Esophagus squamous epithelium (tissue), 4 donors: ENCODE measurements at regions not wholly inside any gene's neighbourhood (a gene's known extent, or its start where the extent isn't known, plus 50 kb on each side); places are given as distances from the start of the nearest gene placed in this dataset.

ENCODE experiments used
- CTCF ChIP-seq, 6 experiments: fragments of 450-650 bp in 4 of 6; fragments of 200-600 bp in 2 of 6; sonication (generic) in 2 of 6; IDR thresholded peaks; one replicate each; pipeline ENCODE4 v1.5.1; 2016 to 2019; ENCODE audit warnings: antibody characterized with exemption in 6 of 6, mild to moderate bottlenecking in 4 of 6, moderate library complexity in 4 of 6
- POLR2A ChIP-seq, 4 donors: fragments of 450-650 bp; IDR thresholded peaks; one replicate each; pipeline ENCODE4 v1.6.1; 2017; ENCODE audit warnings: antibody characterized with exemption in 4 of 4, mild to moderate bottlenecking in 4 of 4, moderate library complexity in 3 of 4

GRCh38 chr1:221470000-221470698 is 271.7 kb downstream of the DUSP10 start:
- TF ChIP-seq CTCF (IDR thresholded peaks at IDR 0.05) = no peak
- TF ChIP-seq POLR2A (IDR thresholded peaks at IDR 0.05) = no peak
